ENCODE measurements at regions not wholly inside any gene's neighbourhood (a gene's known extent, or its start where the extent isn't known, plus 50 kb on each side); places are given as distances from the start of the nearest gene placed in this dataset.

- TF ChIP-seq IKZF3 (tag by site-specific recombination; IDR thresholded peaks at IDR 0.05) (no peak), ZNF624 (tag by site-specific recombination; IDR thresholded peaks at IDR 0.05) (no peak), ZNF610 (tag by site-specific recombination; IDR thresholded peaks at IDR 0.05; ENCODE audit: borderline replicate concordance) (no peak), ZSCAN4 (tag by site-specific recombination; IDR thresholded peaks at IDR 0.05) (no peak), ZNF112 (tag by site-specific recombination; IDR thresholded peaks at IDR 0.05) (no peak), GLI2 (tag by site-specific recombination; IDR thresholded peaks at IDR 0.05; ENCODE audit: borderline replicate concordance, low read depth) (no peak)
Observed at GRCh38 chr9:75653750-75654149, 236.7 kb upstream of the PCSK5 start (continued).

GRCh38 chr9:75657015-75657414 lies 233.5 kb upstream of the PCSK5 start:
- no peaks in the 10 kb centered on the region for H3K9me3 ChIP-seq (ENCODE audit: control insufficient read depth, insufficient read depth, low read depth, low read length)
- no peak overlapping the region for H3K27ac ChIP-seq (ENCODE audit: extremely low read depth, low read depth, low read length)
- no peaks in the 10 kb centered on the region for H3K36me3 ChIP-seq (ENCODE audit: control insufficient read depth in 2 of 2, insufficient read depth in 1 of 2, low read length in 2 of 2)
- ChIA-PET CTCF (interaction anchor here (0.5 kb wide), 1 partner anchor 76 kb away, joined by 4 read pairs; no protein-coding TSS in a partner anchor), POLR2A (no interaction called here)
- H3K4me3 ChIP-seq (ENCODE audit: low read depth, low read length): no peak overlapping the region
- TF ChIP-seq ZNF692 (tag by site-specific recombination; IDR thresholded peaks at IDR 0.05) (no peak), ELK4 (IDR thresholded peaks at IDR 0.05; ENCODE audit: borderline replicate concordance, low read depth, low read length) (no peak), FEZF1 (tag by site-specific recombination; IDR thresholded peaks at IDR 0.05) (no peak)
- H3K4me1 ChIP-seq (ENCODE audit: control insufficient read depth, insufficient read depth, low read length): no peaks in the 10 kb centered on the region

GRCh38 chr9:75658301-75658905 lies 232.1 kb upstream of the PCSK5 start:
- Histone ChIP-seq H3K4me3 (ENCODE audit: low read depth, low read length) (no peak overlapping the region), H3K36me3 (ENCODE audit: control insufficient read depth in 2 of 2, insufficient read depth in 1 of 2, low read length in 2 of 2) (no peaks in the 10 kb centered on the region), H3K4me1 (ENCODE audit: control insufficient read depth, insufficient read depth, low read length) (no peaks in the 10 kb centered on the region), H3K9me3 (ENCODE audit: control insufficient read depth, insufficient read depth, low read depth, low read length) (no peaks in the 10 kb centered on the region), H3K27ac (ENCODE audit: extremely low read depth, low read depth, low read length) (no peak overlapping the region)
- ChIA-PET CTCF (interaction anchor here (0.6 to 1.1 kb wide), 3 partner anchors 46 to 492 kb away, joined by 4 to 7 read pairs (median 5); no protein-coding TSS in a partner anchor), POLR2A (interaction anchor here (0.6 kb wide), 1 partner anchor 74 kb away, joined by 3 read pairs; no protein-coding TSS in a partner anchor)
- TF ChIP-seq ZNF211 (tag by site-specific recombination; IDR thresholded peaks at IDR 0.05; ENCODE audit: low read depth): no peak
- no peak for TF ChIP-seq HOXD13 (CRISPR knock-in tag; IDR thresholded peaks at IDR 0.05; ENCODE audit: borderline replicate concordance)
- no peak for TF ChIP-seq TRIM28 (IDR thresholded peaks at IDR 0.05; ENCODE audit: borderline replicate concordance, low read length)
- TF ChIP-seq ZNF202 (tag by site-specific recombination; IDR thresholded peaks at IDR 0.05; ENCODE audit: borderline replicate concordance): no peak
- TF ChIP-seq ZNF155 (tag by site-specific recombination; IDR thresholded peaks at IDR 0.05): no peak
- TF ChIP-seq ZNF366 (tag by site-specific recombination; conservative IDR thresholded peaks at IDR 0.05): no peak
- no peak for TF ChIP-seq ZNF677 (tag by site-specific recombination; IDR thresholded peaks at IDR 0.05)
- TF ChIP-seq ZSCAN16 (tag by site-specific recombination; IDR thresholded peaks at IDR 0.05): no peak
- TF ChIP-seq ZNF76 (tag by site-specific recombination; IDR thresholded peaks at IDR 0.05; ENCODE audit: borderline replicate concordance, low read depth): no peak
- no peak for TF ChIP-seq ZNF843 (tag by site-specific recombination; IDR thresholded peaks at IDR 0.05)
- TF ChIP-seq ZNF521 (tag by site-specific recombination; IDR thresholded peaks at IDR 0.05): no peak
- no peak for TF ChIP-seq ZNF660 (tag by site-specific recombination; IDR thresholded peaks at IDR 0.05)
- TF ChIP-seq ZBTB10 (tag by site-specific recombination; IDR thresholded peaks at IDR 0.05): no peak

Data from HEK293 (cell line).